Tibial nerve (tissue), 3 donors: ENCODE measurements at regions not wholly inside any gene's neighbourhood (a gene's known extent, or its start where the extent isn't known, plus 50 kb on each side); places are given as distances from the start of the nearest gene placed in this dataset.

Source experiments
- POLR2A ChIP-seq, 2 donors: fragments of 450-650 bp; IDR thresholded peaks; one replicate each; pipeline ENCODE4 v1.6.1; 2017; ENCODE audit warnings: antibody characterized with exemption in 2 of 2, mild to moderate bottlenecking in 2 of 2, moderate library complexity in 2 of 2
- TF ChIP-seq, protein P1 (sequence below), 5 experiments: fragments of 200-600 bp in 3 of 5; fragments of 450-650 bp in 2 of 5; sonication (generic) in 3 of 5; IDR thresholded peaks; one replicate each; pipeline ENCODE4 v1.5.1; 2016 to 2019; ENCODE audit warnings: antibody characterized with exemption in 5 of 5, mild to moderate bottlenecking in 3 of 5, moderate library complexity in 2 of 5

- TF ChIP-seq, protein P1, sequence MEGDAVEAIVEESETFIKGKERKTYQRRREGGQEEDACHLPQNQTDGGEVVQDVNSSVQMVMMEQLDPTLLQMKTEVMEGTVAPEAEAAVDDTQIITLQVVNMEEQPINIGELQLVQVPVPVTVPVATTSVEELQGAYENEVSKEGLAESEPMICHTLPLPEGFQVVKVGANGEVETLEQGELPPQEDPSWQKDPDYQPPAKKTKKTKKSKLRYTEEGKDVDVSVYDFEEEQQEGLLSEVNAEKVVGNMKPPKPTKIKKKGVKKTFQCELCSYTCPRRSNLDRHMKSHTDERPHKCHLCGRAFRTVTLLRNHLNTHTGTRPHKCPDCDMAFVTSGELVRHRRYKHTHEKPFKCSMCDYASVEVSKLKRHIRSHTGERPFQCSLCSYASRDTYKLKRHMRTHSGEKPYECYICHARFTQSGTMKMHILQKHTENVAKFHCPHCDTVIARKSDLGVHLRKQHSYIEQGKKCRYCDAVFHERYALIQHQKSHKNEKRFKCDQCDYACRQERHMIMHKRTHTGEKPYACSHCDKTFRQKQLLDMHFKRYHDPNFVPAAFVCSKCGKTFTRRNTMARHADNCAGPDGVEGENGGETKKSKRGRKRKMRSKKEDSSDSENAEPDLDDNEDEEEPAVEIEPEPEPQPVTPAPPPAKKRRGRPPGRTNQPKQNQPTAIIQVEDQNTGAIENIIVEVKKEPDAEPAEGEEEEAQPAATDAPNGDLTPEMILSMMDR (IDR thresholded peaks at IDR 0.05) = no peak
- TF ChIP-seq POLR2A (IDR thresholded peaks at IDR 0.05) = no peak
These were observed 436.6 kb downstream of the LRATD1 start for GRCh38 chr2:15069149-15069548.
